ENCODE measurements at regions not wholly inside any gene's neighbourhood (a gene's known extent, or its start where the extent isn't known, plus 50 kb on each side); places are given as distances from the start of the nearest gene placed in this dataset.

DNA sequence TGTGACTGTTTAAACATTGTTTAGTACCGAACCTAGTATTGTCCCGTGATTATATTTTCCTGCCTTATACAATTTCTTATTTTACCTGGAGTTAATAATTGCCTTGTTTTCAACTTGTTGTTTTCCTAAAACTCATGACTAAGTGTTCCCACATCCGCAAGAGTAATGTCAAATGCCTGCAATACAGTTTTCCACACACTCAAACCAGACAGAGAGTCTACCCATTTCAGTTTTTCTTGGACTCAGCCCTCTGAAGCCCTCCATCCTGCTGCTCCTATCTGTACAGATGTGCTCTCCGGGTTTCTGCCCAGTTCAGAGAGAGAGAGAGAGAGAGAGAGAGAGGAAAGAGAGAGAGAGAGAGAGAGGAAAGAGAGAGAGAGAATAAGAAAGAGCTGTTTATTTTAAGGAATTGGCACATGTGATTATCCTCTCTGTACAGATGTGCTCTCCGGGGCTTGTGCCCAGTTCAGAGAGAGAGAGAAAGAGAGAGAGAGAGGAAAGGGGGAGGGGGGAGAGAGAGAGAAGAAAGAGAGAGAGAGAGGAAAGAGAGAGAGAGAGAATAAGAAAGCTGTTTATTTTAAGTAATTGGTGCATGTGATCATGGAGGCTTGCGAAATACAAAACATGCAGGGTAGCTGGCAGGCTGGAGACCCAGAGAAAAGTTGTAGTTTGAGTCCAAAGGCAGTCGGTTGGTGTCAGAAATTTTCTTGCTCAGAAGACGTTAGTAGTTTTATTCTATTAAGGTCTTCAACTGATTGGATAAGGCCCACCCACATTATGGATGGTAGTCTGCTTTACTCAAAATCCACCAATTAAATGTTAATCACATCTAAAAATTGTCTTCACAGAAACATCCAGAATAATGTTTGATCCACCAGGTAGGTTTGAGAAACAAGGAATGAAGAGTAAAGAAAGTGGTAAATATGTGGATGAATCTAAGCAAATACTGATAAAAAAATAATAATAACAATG, 104.1 kb upstream of the GOLGA8J start:
- TF ChIP-seq, protein P1, sequence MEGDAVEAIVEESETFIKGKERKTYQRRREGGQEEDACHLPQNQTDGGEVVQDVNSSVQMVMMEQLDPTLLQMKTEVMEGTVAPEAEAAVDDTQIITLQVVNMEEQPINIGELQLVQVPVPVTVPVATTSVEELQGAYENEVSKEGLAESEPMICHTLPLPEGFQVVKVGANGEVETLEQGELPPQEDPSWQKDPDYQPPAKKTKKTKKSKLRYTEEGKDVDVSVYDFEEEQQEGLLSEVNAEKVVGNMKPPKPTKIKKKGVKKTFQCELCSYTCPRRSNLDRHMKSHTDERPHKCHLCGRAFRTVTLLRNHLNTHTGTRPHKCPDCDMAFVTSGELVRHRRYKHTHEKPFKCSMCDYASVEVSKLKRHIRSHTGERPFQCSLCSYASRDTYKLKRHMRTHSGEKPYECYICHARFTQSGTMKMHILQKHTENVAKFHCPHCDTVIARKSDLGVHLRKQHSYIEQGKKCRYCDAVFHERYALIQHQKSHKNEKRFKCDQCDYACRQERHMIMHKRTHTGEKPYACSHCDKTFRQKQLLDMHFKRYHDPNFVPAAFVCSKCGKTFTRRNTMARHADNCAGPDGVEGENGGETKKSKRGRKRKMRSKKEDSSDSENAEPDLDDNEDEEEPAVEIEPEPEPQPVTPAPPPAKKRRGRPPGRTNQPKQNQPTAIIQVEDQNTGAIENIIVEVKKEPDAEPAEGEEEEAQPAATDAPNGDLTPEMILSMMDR (conservative IDR thresholded peaks at IDR 0.05; ENCODE audit: low read length): no peak
- no peak for TF ChIP-seq EZH2phosphoT487 (IDR thresholded peaks at IDR 0.05; ENCODE audit: borderline replicate concordance, low read depth, low read length)
